Uterus (tissue), 2 donors: ENCODE measurements at regions not wholly inside any gene's neighbourhood (a gene's known extent, or its start where the extent isn't known, plus 50 kb on each side); places are given as distances from the start of the nearest gene placed in this dataset.

Source experiments
- POLR2A ChIP-seq, 2 donors: fragments of 450-650 bp; IDR thresholded peaks; one replicate each; pipeline ENCODE4 v1.6.1; 2016; ENCODE audit warnings: antibody characterized with exemption in 2 of 2, mild to moderate bottlenecking in 1 of 2, moderate library complexity in 1 of 2
- TF ChIP-seq, protein P1 (sequence below), 4 experiments: fragments of 200-600 bp in 2 of 4; fragments of 450-650 bp in 2 of 4; sonication (generic) in 2 of 4; IDR thresholded peaks; one replicate each; pipeline ENCODE4 v1.5.1; 2016 to 2019; ENCODE audit warnings: antibody characterized with exemption in 4 of 4, mild to moderate bottlenecking in 2 of 4, moderate library complexity in 1 of 4

- TF ChIP-seq, protein P1, sequence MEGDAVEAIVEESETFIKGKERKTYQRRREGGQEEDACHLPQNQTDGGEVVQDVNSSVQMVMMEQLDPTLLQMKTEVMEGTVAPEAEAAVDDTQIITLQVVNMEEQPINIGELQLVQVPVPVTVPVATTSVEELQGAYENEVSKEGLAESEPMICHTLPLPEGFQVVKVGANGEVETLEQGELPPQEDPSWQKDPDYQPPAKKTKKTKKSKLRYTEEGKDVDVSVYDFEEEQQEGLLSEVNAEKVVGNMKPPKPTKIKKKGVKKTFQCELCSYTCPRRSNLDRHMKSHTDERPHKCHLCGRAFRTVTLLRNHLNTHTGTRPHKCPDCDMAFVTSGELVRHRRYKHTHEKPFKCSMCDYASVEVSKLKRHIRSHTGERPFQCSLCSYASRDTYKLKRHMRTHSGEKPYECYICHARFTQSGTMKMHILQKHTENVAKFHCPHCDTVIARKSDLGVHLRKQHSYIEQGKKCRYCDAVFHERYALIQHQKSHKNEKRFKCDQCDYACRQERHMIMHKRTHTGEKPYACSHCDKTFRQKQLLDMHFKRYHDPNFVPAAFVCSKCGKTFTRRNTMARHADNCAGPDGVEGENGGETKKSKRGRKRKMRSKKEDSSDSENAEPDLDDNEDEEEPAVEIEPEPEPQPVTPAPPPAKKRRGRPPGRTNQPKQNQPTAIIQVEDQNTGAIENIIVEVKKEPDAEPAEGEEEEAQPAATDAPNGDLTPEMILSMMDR (IDR thresholded peaks at IDR 0.05) = no peak
- no peak for TF ChIP-seq POLR2A (IDR thresholded peaks at IDR 0.05)
Measured at GRCh38 chr21:38129711-38130110, 127.1 kb upstream of the KCNJ15 start.
